ENCODE measurements at regions not wholly inside any gene's neighbourhood (a gene's known extent, or its start where the extent isn't known, plus 50 kb on each side); places are given as distances from the start of the nearest gene placed in this dataset.

GRCh38 chr1:165112260-165112659 is 244.3 kb downstream of the LMX1A start:
- TF ChIP-seq CTCF (IDR thresholded peaks at IDR 0.05; ENCODE audit: low read depth, low read length): no peak
- TF ChIP-seq EZH2phosphoT487 (IDR thresholded peaks at IDR 0.05; ENCODE audit: low read depth): no peak

Measured in OCI-LY3 (cell line).